IPS-20b (cell line): ENCODE measurements at regions not wholly inside any gene's neighbourhood (a gene's known extent, or its start where the extent isn't known, plus 50 kb on each side); places are given as distances from the start of the nearest gene placed in this dataset.

Experiments
- H3K27ac ChIP-seq: one replicate; pipeline ENCODE4 v1.5.1; 2013; ENCODE audit warnings: low read length
- H3K27me3 ChIP-seq: 2 replicates; pipeline ENCODE4 v1.6.1; 2013; ENCODE audit warnings: mild to moderate bottlenecking, low read length, inconsistent platforms; ENCODE audit not compliant: insufficient read depth
- H3K36me3 ChIP-seq: 2 replicates; pipeline ENCODE4 v1.6.1; 2013; ENCODE audit warnings: low read depth, mild to moderate bottlenecking, inconsistent platforms, low read length, moderate library complexity; ENCODE audit not compliant: insufficient read depth
- H3K4me1 ChIP-seq: 2 replicates; pipeline ENCODE4 v1.6.1; 2013; ENCODE audit warnings: mild to moderate bottlenecking, control low read depth, inconsistent platforms, low read length, moderate library complexity; ENCODE audit not compliant: insufficient read depth
- H3K4me3 ChIP-seq: 2 replicates; pipeline ENCODE4 v1.5.1; 2013; ENCODE audit warnings: mild to moderate bottlenecking, low read length, inconsistent platforms
- H3K9ac ChIP-seq: 2 replicates; pipeline ENCODE4 v1.6.1; 2013; ENCODE audit warnings: low read depth, mild to moderate bottlenecking, inconsistent platforms, low read length, moderate library complexity
- H3K9me3 ChIP-seq: 2 replicates; pipeline ENCODE4 v1.6.1; 2013; ENCODE audit warnings: mild to moderate bottlenecking, low read depth, low read length, inconsistent platforms; ENCODE audit not compliant: insufficient read depth

DNA sequence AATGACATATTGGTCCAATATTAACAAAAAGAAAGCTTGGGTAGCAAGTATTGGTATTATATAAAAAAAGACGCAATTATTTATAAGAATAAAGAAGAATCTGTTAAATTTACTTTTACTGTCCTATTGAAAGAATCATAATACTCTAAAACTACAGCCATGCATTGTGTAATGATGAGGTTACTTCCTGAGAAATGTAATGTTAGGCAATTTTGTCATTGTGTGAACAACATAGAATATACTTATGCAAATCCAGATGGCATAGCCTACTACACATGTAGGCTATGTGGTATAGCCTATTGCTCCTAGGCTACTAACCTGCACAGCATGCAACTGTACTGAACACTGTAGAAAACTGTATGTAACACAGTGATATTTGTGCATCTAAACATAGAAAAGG, 121.2 kb upstream of the PTGFR start:
- no peaks in the 10 kb centered on the region for H3K4me1 ChIP-seq
- no peaks in the 10 kb centered on the region for H3K9me3 ChIP-seq
- no peaks in the 10 kb centered on the region for H3K36me3 ChIP-seq
- H3K9ac ChIP-seq: no peak overlapping the region
- no peak overlapping the region for H3K4me3 ChIP-seq
- no peak overlapping the region for H3K27ac ChIP-seq
- H3K27me3 ChIP-seq: no peaks in the 10 kb centered on the region

DNA sequence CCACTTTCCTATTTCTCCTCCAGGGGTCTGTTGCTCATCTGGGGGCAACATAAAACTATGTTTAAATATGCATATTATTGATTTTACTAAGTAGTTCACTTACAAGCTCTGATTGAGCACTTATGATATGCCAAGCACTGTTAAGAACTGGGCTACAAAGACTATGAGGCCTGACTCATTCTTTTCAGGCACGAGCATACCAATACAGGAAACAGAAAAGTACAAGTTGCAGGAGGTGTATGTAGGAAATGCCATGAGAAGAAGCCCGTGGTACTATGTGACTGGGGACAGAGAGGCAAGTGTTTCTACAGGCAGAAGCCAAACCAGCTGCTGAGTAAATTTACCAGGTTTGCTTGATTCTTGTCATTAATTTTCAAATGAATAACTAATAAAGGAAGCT, 120.4 kb upstream of the PTGFR start:
- Histone ChIP-seq H3K9me3 (no peaks in the 10 kb centered on the region), H3K9ac (no peak overlapping the region), H3K4me1 (no peaks in the 10 kb centered on the region), H3K36me3 (no peaks in the 10 kb centered on the region), H3K27ac (no peak overlapping the region), H3K27me3 (no peaks in the 10 kb centered on the region), H3K4me3 (no peak overlapping the region)

- H3K9ac ChIP-seq: no peak overlapping the region
- no peak overlapping the region for H3K4me3 ChIP-seq
- no peaks in the 10 kb centered on the region for H3K4me1 ChIP-seq
- H3K36me3 ChIP-seq: no peaks in the 10 kb centered on the region
- H3K27me3 ChIP-seq: no peaks in the 10 kb centered on the region
- no peak overlapping the region for H3K27ac ChIP-seq
- H3K9me3 ChIP-seq: no peaks in the 10 kb centered on the region
Measured at GRCh38 chr1:78370779-78371482, 119.8 kb upstream of the PTGFR start.

DNA sequence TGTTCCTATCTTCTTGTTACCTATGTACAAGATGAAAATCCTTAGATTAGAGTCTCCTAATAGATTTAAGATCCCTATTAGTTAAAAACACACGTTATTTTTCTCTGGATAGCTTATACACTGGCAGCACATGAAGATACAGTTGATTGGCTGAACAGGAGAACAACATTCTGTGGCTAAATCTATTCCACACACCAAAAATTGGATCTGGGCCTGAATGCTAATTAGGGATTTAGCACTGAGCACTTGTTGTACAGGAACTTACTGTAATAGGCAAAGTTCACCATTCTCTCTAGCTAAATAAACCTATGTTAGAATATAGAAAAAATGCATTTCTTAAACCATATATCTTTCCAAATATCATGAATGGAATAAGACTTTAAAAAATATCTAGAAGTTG, 117.1 kb upstream of the PTGFR start:
- Histone ChIP-seq H3K4me3 (no peak overlapping the region), H3K27ac (no peak overlapping the region), H3K9me3 (no peaks in the 10 kb centered on the region), H3K27me3 (no peaks in the 10 kb centered on the region), H3K4me1 (no peaks in the 10 kb centered on the region), H3K36me3 (no peaks in the 10 kb centered on the region), H3K9ac (no peak overlapping the region)

GRCh38 chr1:78375996-78376395, 114.8 kb upstream of the PTGFR start:
- Histone ChIP-seq H3K27ac (no peak overlapping the region), H3K36me3 (no peaks in the 10 kb centered on the region), H3K4me3 (no peak overlapping the region), H3K4me1 (no peaks in the 10 kb centered on the region), H3K9ac (no peak overlapping the region), H3K27me3 (no peaks in the 10 kb centered on the region), H3K9me3 (no peaks in the 10 kb centered on the region)

DNA sequence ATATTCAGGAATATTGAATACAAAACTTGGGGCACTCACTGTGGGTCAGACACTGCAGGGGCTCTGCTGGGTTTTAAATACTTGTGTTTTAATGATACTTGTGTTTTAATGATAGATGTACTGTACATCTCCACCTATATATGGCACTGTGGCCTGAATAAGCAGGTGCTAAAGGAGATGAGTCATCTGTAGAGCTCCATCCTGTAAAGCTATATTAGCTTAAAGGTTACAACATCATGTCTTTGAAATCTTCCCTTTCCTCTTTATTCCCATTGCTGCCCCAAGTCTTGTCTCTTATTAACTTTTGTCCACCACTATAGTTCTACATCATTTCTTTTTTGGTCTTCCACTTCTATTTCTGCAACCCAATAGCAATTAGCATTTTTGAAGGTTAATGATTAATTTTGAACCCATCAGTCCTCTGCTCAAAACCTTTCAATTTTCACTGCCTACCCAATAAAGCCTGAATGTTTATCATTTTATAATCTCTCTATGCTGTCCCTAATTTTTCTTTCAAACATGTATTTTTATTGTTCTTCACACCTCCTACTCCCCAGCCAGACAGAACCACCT, 113.3 kb upstream of the PTGFR start:
- H3K9me3 ChIP-seq: no peaks in the 10 kb centered on the region

DNA sequence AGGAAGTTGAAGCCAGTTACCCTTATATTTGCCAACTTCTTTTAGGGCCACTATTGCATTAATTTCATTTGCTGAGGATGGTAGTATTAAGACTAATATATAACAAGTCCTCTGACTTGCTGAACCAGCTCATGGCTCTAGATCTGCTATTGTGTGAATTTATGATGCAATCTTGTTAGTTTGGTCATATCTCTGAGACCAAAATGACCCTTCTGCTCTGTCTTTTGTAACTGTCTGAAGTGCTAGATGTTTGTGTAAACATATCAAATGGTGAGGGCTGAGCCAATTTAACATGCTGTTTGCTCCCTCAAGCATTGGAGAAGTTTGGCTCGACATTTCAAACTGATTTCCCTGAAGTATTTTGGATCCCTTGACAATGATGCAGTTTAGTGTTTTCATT, 106.9 kb upstream of the PTGFR start:
- no peaks in the 10 kb centered on the region for H3K27me3 ChIP-seq
- no peaks in the 10 kb centered on the region for H3K36me3 ChIP-seq
- no peaks in the 10 kb centered on the region for H3K4me1 ChIP-seq
- H3K9ac ChIP-seq: no peak overlapping the region
- no peaks in the 10 kb centered on the region for H3K9me3 ChIP-seq
- H3K4me3 ChIP-seq: no peak overlapping the region
- no peak overlapping the region for H3K27ac ChIP-seq

More for the DNA sequence above, 113.3 kb upstream of the PTGFR start:
- Histone ChIP-seq H3K27ac (no peak overlapping the region), H3K4me3 (no peak overlapping the region), H3K9ac (no peak overlapping the region), H3K4me1 (no peaks in the 10 kb centered on the region), H3K27me3 (no peaks in the 10 kb centered on the region), H3K36me3 (no peaks in the 10 kb centered on the region)

- no peak overlapping the region for H3K4me3 ChIP-seq
- no peak overlapping the region for H3K27ac ChIP-seq
- no peak overlapping the region for H3K9ac ChIP-seq
- no peaks in the 10 kb centered on the region for H3K4me1 ChIP-seq
- no peaks in the 10 kb centered on the region for H3K36me3 ChIP-seq
- H3K27me3 ChIP-seq: no peaks in the 10 kb centered on the region
- no peaks in the 10 kb centered on the region for H3K9me3 ChIP-seq
Measured at GRCh38 chr1:78385744-78386462, 104.9 kb upstream of the PTGFR start.

- Histone ChIP-seq H3K36me3 (no peaks in the 10 kb centered on the region), H3K9me3 (no peaks in the 10 kb centered on the region), H3K9ac (no peak overlapping the region), H3K27ac (no peak overlapping the region), H3K4me3 (no peak overlapping the region), H3K27me3 (no peaks in the 10 kb centered on the region), H3K4me1 (no peaks in the 10 kb centered on the region)
Measured at GRCh38 chr1:78387201-78387600, 103.6 kb upstream of the PTGFR start.

DNA sequence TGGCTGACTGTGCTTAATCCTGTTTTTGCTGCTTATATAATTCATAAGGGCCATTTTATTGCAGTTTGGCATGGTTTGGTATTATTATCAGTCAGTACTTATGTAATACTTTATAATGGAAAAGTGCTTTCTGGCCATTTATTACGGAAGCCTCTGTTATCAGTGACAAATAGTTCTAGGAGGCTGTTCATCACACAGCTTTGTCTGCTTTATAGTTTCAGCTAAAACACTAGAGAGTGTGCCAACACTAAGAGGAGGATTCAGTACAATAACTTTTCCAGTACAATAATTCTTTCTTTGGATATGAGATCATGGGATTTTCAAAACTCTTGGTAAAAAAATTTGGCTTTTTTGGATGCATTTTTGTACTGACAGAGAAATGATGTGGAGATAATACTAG, 102.9 kb upstream of the PTGFR start:
- H3K4me1 ChIP-seq: no peaks in the 10 kb centered on the region
- no peaks in the 10 kb centered on the region for H3K27me3 ChIP-seq

GRCh38 chr1:78388275-78388674, 102.5 kb upstream of the PTGFR start:
- Histone ChIP-seq H3K9me3 (no peaks in the 10 kb centered on the region), H3K27me3 (no peaks in the 10 kb centered on the region), H3K9ac (no peak overlapping the region), H3K36me3 (no peaks in the 10 kb centered on the region), H3K4me3 (no peak overlapping the region), H3K27ac (no peak overlapping the region), H3K4me1 (no peaks in the 10 kb centered on the region)

More for the DNA sequence above, 102.9 kb upstream of the PTGFR start:
- Histone ChIP-seq H3K4me3 (no peak overlapping the region), H3K27ac (no peak overlapping the region), H3K9me3 (no peaks in the 10 kb centered on the region), H3K9ac (no peak overlapping the region), H3K36me3 (no peaks in the 10 kb centered on the region)

GRCh38 chr1:78401148-78401547, 89.6 kb upstream of the PTGFR start:
- Histone ChIP-seq H3K4me3 (no peak overlapping the region), H3K27me3 (no peaks in the 10 kb centered on the region), H3K9me3 (no peaks in the 10 kb centered on the region), H3K4me1 (no peaks in the 10 kb centered on the region), H3K27ac (no peak overlapping the region), H3K9ac (no peak overlapping the region), H3K36me3 (no peaks in the 10 kb centered on the region)
